ENCODE measurements at regions not wholly inside any gene's neighbourhood (a gene's known extent, or its start where the extent isn't known, plus 50 kb on each side); places are given as distances from the start of the nearest gene placed in this dataset.

DNA sequence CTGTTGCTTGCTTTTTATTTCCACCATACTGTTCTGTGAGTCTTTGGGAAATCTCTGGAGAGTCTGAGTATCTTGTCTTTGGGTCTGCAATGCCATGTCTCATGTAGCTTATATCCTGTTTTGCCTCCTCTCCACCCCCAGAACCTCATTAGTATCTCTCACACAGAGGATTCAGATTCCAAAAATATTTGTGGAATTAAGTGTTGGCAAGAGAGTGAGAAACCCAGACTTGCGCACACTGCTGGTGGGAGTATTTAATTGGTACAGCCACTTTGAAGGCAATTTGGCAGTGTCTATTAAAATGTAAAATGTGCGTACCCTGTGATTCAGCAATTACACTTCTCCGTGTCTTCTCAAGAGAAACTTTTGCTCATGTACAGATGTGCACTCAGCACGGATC lies 68.6 kb downstream of the ZNF621 start:
- intact Hi-C loops (cut with micrococcal nuclease), result no loop called here

GRCh38 chr3:40597441-40597840 lies 72.7 kb downstream of the ZNF621 start:
- intact Hi-C loops (cut with micrococcal nuclease), result no loop called here

GRCh38 chr3:40598338-40598737 lies 73.6 kb downstream of the ZNF621 start:
- intact Hi-C loops (cut with micrococcal nuclease), result no loop called here

GRCh38 chr3:40598962-40599361 lies 74.2 kb downstream of the ZNF621 start:
- intact Hi-C loops (cut with micrococcal nuclease), result no loop called here

DNA sequence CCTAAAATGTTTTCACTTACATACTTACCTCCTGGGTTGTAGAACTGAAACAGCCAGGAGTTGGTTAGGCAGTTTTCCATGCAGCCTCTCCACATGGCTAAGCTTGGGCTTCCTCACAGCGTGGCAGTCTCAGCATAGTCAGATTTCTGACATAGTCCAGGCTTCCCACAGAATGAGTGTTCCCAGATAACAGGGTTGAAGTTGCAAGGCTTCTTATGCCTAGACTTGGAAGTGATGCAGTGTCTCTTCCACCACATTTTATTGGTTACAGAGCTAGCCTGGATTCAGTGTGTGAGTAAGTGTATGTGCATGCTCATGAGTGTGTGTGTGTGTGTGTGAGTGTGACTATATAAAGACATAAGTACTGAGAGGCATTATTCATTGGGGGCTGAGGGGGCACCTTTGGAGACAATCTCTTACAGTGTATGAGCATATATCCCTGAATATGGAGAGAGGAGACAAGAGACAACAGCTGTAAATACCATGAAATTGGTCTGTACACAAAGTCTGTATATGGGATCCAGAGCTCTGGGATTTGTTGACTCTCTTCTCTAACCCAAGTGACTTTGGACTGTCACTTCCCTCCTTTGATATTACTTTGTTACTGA lies 78.1 kb downstream of the ZNF621 start:
- intact Hi-C loops (cut with micrococcal nuclease), result no loop called here

GRCh38 chr3:40605960-40606359 lies 81.2 kb downstream of the ZNF621 start:
- intact Hi-C loops (cut with micrococcal nuclease), result no loop called here

- intact Hi-C loops (cut with micrococcal nuclease), result no loop called here
Measured at GRCh38 chr3:40608091-40608490, 83.3 kb downstream of the ZNF621 start.

DNA sequence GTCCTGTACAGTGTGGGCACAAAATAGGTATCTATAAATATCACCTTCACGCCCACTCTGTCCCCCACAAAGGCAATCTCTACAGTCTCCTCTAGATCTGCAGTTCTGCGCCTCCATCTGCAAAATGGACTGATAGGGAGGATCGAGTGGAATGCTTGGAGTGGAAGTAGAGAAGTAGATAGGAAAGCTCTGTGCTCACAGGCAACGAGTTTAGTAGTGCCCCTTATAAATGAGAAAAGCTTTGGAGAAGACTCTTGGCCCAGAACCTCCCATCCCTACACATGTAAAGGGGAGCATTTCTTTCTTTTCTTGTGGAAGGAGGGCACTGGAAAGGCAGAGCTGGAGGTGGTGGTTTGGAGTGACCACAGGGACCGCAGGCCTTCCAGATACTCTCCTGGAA lies 88.5 kb downstream of the ZNF621 start:
- intact Hi-C loops (cut with micrococcal nuclease), result no loop called here

- intact Hi-C loops (cut with micrococcal nuclease), result no loop called here
Measured at GRCh38 chr3:40615110-40615915, 90.6 kb downstream of the ZNF621 start.

DNA sequence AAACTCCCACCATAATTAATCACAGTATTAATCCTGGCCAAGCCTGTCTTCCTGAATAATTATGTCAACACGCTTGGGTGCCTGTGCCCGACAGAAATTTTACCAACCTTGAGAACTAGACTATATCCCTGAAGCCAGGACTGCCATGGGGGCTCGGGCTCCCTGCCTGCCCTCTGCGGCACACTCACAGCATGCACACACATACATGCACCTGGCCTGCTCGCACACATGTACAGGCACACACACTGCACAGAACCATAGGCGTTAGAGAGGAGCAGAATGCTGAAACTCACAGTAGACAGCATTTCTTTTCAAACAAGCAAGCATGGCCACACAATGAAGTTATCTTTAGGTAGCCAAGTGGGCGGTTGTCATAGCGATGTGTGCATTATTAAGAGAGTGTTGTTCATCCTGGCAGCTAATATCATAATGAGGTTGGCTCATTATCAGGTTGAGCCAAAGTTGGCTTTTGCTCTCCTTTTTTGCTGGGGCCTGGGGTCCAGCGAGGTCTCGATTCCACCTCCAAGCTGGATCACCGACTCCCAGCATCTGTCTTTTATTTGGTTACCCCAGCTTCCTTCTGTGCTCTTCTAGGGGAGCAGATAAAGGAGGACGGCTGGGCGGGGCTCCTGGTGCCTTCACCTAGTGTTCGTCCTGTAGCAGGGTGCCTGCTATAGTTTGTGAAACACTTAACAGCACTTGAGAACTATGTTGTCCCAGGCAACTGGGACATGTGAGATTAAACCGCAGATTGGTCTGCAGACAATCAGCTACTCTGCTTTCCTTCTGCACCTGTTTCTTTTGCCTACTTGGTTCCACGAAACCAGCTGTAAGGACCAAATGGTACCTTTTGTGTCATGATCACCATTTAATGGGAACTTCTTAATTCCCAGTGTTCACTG lies 91.4 kb downstream of the ZNF621 start:
- intact Hi-C loops (cut with micrococcal nuclease), result no loop called here

DNA sequence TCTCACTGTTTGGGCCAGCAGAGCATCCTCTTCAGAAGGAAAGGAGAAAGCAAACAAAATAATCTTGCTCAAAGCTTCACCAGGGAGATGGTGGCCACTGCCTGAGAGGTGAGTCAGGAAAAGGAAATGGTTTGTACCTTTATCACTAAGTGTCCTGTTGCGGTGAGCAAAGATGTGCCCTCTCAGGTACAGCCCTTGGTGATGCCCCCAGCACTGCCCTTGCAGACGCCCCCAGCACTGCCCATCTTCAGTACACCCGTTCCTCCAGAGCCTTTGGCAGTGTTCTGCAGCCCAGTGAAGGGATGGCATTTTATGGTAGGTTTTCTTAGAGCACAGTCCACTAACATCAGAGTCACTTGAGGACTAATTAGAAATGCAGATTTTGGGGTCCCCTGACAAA lies 92.3 kb downstream of the ZNF621 start:
- intact Hi-C loops (cut with micrococcal nuclease), result no loop called here

GRCh38 chr3:40618158-40618557 lies 93.4 kb downstream of the ZNF621 start:
- intact Hi-C loops (cut with micrococcal nuclease), result no loop called here

- intact Hi-C loops (cut with micrococcal nuclease), result no loop called here
Measured at GRCh38 chr3:40620151-40620550, 95.4 kb downstream of the ZNF621 start.

DNA sequence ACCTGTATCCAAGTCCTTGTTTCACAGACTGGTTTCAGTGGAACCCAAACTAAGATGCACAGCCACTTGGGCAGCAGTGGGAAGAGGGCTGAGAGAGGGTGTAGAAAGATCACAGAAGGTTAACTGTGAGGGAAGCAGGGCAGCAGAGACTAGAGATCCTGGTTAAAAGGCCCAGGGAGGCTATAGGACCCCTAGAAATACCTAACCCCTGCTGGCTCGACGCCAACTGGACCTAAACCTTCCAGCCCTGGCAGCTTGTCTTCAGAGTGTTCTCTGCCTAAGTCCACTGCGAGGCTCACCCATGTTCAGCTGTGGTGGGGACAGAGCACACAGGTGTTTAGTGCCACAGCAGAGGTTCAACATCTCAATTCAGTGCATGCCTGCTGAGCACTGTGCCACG lies 96.5 kb downstream of the ZNF621 start:
- intact Hi-C loops (cut with micrococcal nuclease), result no loop called here

DNA sequence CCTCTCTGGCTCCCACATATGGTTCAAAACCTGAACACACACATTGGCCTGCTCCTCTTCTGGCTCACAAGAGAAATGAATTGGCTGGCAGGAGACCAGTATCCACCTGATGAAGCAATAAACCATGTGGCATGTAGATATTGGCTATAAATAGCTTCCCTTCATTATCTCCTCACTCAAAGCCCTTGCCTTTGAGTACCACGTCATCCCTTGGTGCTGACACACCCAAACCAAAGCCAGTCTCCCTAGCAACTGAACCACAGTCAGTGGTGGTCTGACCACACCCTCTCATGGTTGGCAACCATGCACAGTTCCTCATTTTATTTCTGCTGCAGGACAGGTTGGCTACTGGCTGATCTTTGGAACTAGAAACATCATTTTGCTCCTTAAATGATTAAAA lies 98.8 kb downstream of the ZNF621 start:
- intact Hi-C loops (cut with micrococcal nuclease), result no loop called here

- intact Hi-C loops (cut with micrococcal nuclease), result no loop called here
Measured at GRCh38 chr3:40624189-40624769, 99.5 kb downstream of the ZNF621 start.

DNA sequence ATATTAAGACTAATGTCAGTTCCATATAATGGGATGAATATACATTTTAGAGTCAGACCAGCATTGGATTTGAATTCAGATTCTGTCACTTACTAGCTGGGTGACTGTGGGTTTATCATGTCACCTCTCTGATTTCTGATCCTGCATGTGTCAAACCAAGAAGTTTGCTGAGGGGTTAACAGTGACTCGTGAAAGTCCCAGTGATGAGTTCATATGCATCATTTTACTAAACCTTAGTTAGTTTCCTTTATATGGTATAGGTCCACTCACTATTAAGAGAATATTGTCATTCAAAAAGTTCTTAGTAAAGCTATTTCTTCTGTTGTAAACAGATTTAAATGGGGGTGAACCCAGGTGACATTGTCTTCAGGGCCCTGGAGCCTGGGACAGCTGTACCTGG lies 102.3 kb downstream of the ZNF621 start:
- intact Hi-C loops (cut with micrococcal nuclease), result no loop called here

- intact Hi-C loops (cut with micrococcal nuclease), result no loop called here
Measured at GRCh38 chr3:40628984-40629383, 104.2 kb downstream of the ZNF621 start.

- intact Hi-C loops (cut with micrococcal nuclease), result no loop called here
Measured at GRCh38 chr3:40631341-40631995, 106.7 kb downstream of the ZNF621 start.

GRCh38 chr3:40637906-40638305 lies 113.1 kb downstream of the ZNF621 start:
- intact Hi-C loops (cut with micrococcal nuclease), result no loop called here

- intact Hi-C loops (cut with micrococcal nuclease), result no loop called here
Measured at GRCh38 chr3:40639006-40639405, 114.2 kb downstream of the ZNF621 start.

Data from T-helper 2 cell treated with Interferon-gamma antibody and Interleukin-4, amounts not matched to agents 100 ng/mL and 5 ng/mL, for 36 hours (primary cell).